Mesenchymal stem cell (in vitro differentiated cells and primary cell): ENCODE measurements at regions not wholly inside any gene's neighbourhood (a gene's known extent, or its start where the extent isn't known, plus 50 kb on each side); places are given as distances from the start of the nearest gene placed in this dataset.

ENCODE experiments used
- DNase-seq: peaks from one replicate; pipeline ENCODE4 v3.0.0-alpha.2; 2013
- H2AFZ ChIP-seq: one replicate; pipeline ENCODE4 v1.6.1; 2013; ENCODE audit warnings: low read depth, mild to moderate bottlenecking, control low read depth, inconsistent platforms, low read length, moderate library complexity
- H2AK5ac ChIP-seq: 2 replicates; pipeline ENCODE4 v1.6.1; 2013; ENCODE audit warnings: low read length, moderate library complexity, mild to moderate bottlenecking, inconsistent platforms; ENCODE audit not compliant: severe bottlenecking
- H2BK120ac ChIP-seq: one replicate; pipeline ENCODE4 v1.6.1; 2013; ENCODE audit warnings: low read depth, mild to moderate bottlenecking, inconsistent platforms, low read length, moderate library complexity
- H2BK12ac ChIP-seq, 2 experiments: one replicate each; pipeline ENCODE4 v1.6.1; 2013; ENCODE audit warnings: inconsistent platforms in 2 of 2, low read length in 2 of 2, mild to moderate bottlenecking in 2 of 2, moderate library complexity in 2 of 2, control low read depth in 1 of 2
- H2BK15ac ChIP-seq: one replicate; pipeline ENCODE4 v1.6.1; 2013; ENCODE audit warnings: mild to moderate bottlenecking, low read depth, inconsistent platforms; ENCODE audit not compliant: poor library complexity, severe bottlenecking
- H2BK5ac ChIP-seq: 2 replicates; pipeline ENCODE4 v1.6.1; 2013; ENCODE audit warnings: low read depth, mild to moderate bottlenecking, low read length, control low read depth, inconsistent platforms; ENCODE audit not compliant: poor library complexity, severe bottlenecking
- H3K14ac ChIP-seq, 2 experiments: one replicate each; pipeline ENCODE4 v1.6.1; 2013; ENCODE audit warnings: inconsistent platforms in 2 of 2, low read length in 2 of 2, control low read depth in 1 of 2, mild to moderate bottlenecking in 1 of 2, moderate library complexity in 1 of 2
- H3K18ac ChIP-seq, 2 experiments: one replicate each; pipeline ENCODE4 v1.6.1; 2013; ENCODE audit warnings: inconsistent platforms in 2 of 2, low read length in 2 of 2, control low read depth in 1 of 2, low read depth in 1 of 2, mild to moderate bottlenecking in 1 of 2
- H3K23ac ChIP-seq, 2 experiments: one replicate each; pipeline ENCODE4 v1.6.1; 2013; ENCODE audit warnings: inconsistent platforms in 2 of 2, low read length in 2 of 2, mild to moderate bottlenecking in 2 of 2, moderate library complexity in 2 of 2, control low read depth in 1 of 2
- H3K27ac ChIP-seq: 2 replicates; pipeline ENCODE4 v1.5.1; 2013; ENCODE audit warnings: mild to moderate bottlenecking, moderate library complexity, low read length, control low read depth, inconsistent platforms; ENCODE audit not compliant: poor library complexity, severe bottlenecking
- H3K27me3 ChIP-seq, 2 experiments: 2 replicates each; pipeline versions ENCODE4 v1.6.1 to v1.7.0; 2013; ENCODE audit warnings: low read length in 2 of 2, mild to moderate bottlenecking in 2 of 2, moderate library complexity in 2 of 2, control low read depth in 1 of 2, inconsistent platforms in 1 of 2; ENCODE audit not compliant: control insufficient read depth in 1 of 2, insufficient read depth in 1 of 2
- H3K36me3 ChIP-seq, 2 experiments: 2 replicates each; pipeline versions ENCODE4 v1.6.1 to v1.7.0; 2013; ENCODE audit warnings: low read length in 2 of 2, control low read depth in 1 of 2, inconsistent platforms in 1 of 2, low read depth in 1 of 2, mild to moderate bottlenecking in 1 of 2; ENCODE audit not compliant: insufficient read depth in 2 of 2, control insufficient read depth in 1 of 2
- H3K4ac ChIP-seq, 2 experiments: one replicate each; pipeline ENCODE4 v1.6.1; 2013; ENCODE audit warnings: inconsistent platforms in 2 of 2, low read length in 2 of 2, mild to moderate bottlenecking in 2 of 2, moderate library complexity in 2 of 2, control low read depth in 1 of 2, low read depth in 1 of 2
- H3K4me1 ChIP-seq: 2 replicates; pipeline ENCODE4 v1.6.1; 2013; ENCODE audit warnings: low read depth, low read length, control low read depth; ENCODE audit not compliant: control insufficient read depth, insufficient read depth
- H3K4me2 ChIP-seq: 2 replicates; pipeline ENCODE4 v1.6.1; 2013; ENCODE audit warnings: low read length, mild to moderate bottlenecking, inconsistent platforms; ENCODE audit not compliant: poor library complexity, severe bottlenecking
- H3K4me3 ChIP-seq, 2 experiments: 2 replicates each; pipeline versions ENCODE4 v1.5.1 to v1.7.0; 2013; ENCODE audit warnings: low read length in 2 of 2, mild to moderate bottlenecking in 2 of 2, control low read depth in 1 of 2, low read depth in 1 of 2; ENCODE audit not compliant: insufficient read depth in 1 of 2
- H3K79me1 ChIP-seq: replicated peaks from 2 replicates; pipeline ENCODE4 v1.6.1; 2013; ENCODE audit warnings: mild to moderate bottlenecking, control low read depth, low read length, inconsistent platforms; ENCODE audit not compliant: poor library complexity, severe bottlenecking
- H3K9ac ChIP-seq: 2 replicates; pipeline ENCODE4 v1.7.0; 2013; ENCODE audit warnings: mild to moderate bottlenecking, low read length, moderate library complexity
- H3K9me3 ChIP-seq: 2 replicates; pipeline ENCODE4 v1.7.0; 2013; ENCODE audit warnings: mild to moderate bottlenecking, low read length; ENCODE audit not compliant: control insufficient read depth
- H4K8ac ChIP-seq: one replicate; pipeline ENCODE4 v1.6.1; 2013; ENCODE audit warnings: inconsistent platforms, mild to moderate bottlenecking, low read length, moderate library complexity
- H4K91ac ChIP-seq: one replicate; pipeline ENCODE4 v1.6.1; 2013; ENCODE audit warnings: mild to moderate bottlenecking, low read length, inconsistent platforms
- WGBS: methylation state at CpG from one replicate; pipeline ENCODE4 v1.1.7; 2013; ENCODE audit warnings: mixed read lengths; 5-methylcytosine and 5-hydroxymethylcytosine counted together

- Histone ChIP-seq H4K91ac (no peak overlapping the region), H3K23ac (no peak overlapping the region), H3K14ac (no peak overlapping the region), H3K36me3 (no peaks in the 10 kb centered on the region), H3K9ac (no peak overlapping the region), H3K18ac (no peak overlapping the region), H3K4me3 (no peak overlapping the region), H2AK5ac (no peak overlapping the region), H3K4me2 (no peak overlapping the region), H3K79me1 (no peaks in the 10 kb centered on the region), H2AFZ (no peak overlapping the region), H4K8ac (no peak overlapping the region), H3K27me3 (no peaks in the 10 kb centered on the region), H2BK5ac (no peak overlapping the region), H2BK12ac (no peak overlapping the region), H3K27ac (no peak overlapping the region), H3K4me1 (no peaks in the 10 kb centered on the region), H3K9me3 (no peaks in the 10 kb centered on the region), H3K4ac (no peak overlapping the region), H2BK15ac (no peak overlapping the region), H2BK120ac (no peak overlapping the region)
- 50% methylated on average over 1 of the region's 3 CpGs for WGBS
- no peak for DNase-seq
Measured at GRCh38 chr2:48844417-48845155, 89.1 kb upstream of the LHCGR start.

- Histone ChIP-seq H2AFZ (no peak overlapping the region), H3K4me1 (no peaks in the 10 kb centered on the region), H3K4ac (no peak overlapping the region), H2BK15ac (no peak overlapping the region), H3K79me1 (no peaks in the 10 kb centered on the region), H3K9me3 (no peaks in the 10 kb centered on the region), H3K23ac (no peak overlapping the region), H3K4me2 (no peak overlapping the region), H3K27me3 (no peaks in the 10 kb centered on the region), H3K18ac (no peak overlapping the region), H2AK5ac (no peak overlapping the region), H4K8ac (no peak overlapping the region), H2BK120ac (no peak overlapping the region), H2BK5ac (no peak overlapping the region), H4K91ac (no peak overlapping the region), H3K9ac (no peak overlapping the region), H3K27ac (no peak overlapping the region), H3K14ac (no peak overlapping the region), H3K36me3 (no peaks in the 10 kb centered on the region), H2BK12ac (no peak overlapping the region), H3K4me3 (no peak overlapping the region)
- 85% methylated on average over 2 of the region's 2 CpGs for WGBS
- no peak for DNase-seq
Measured at GRCh38 chr2:48841126-48841525, 85.6 kb upstream of the LHCGR start.

- Histone ChIP-seq H4K8ac (no peak overlapping the region), H3K4me2 (no peak overlapping the region), H3K27ac (no peak overlapping the region), H2AK5ac (no peak overlapping the region), H2BK5ac (no peak overlapping the region), H3K23ac (no peak overlapping the region), H4K91ac (no peak overlapping the region), H3K4me1 (no peaks in the 10 kb centered on the region), H3K14ac (no peak overlapping the region), H3K36me3 (no peaks in the 10 kb centered on the region), H3K18ac (no peak overlapping the region), H3K4me3 (no peak overlapping the region), H2BK15ac (no peak overlapping the region), H3K79me1 (no peaks in the 10 kb centered on the region), H2BK12ac (no peak overlapping the region), H3K4ac (no peak overlapping the region), H2BK120ac (no peak overlapping the region), H2AFZ (no peak overlapping the region), H3K9me3 (peaks cover 4% of the 10 kb centered on the region), H3K9ac (no peak overlapping the region), H3K27me3 (no peaks in the 10 kb centered on the region)
- WGBS, result 53% methylated on average over 2 of the region's 2 CpGs
- DNase-seq, result no peak
Measured at GRCh38 chr2:48838029-48838428, 82.5 kb upstream of the LHCGR start.

GRCh38 chr2:48829569-48829968, 74.0 kb upstream of the LHCGR start:
- Histone ChIP-seq H3K4me2 (no peak overlapping the region), H3K4me1 (no peaks in the 10 kb centered on the region), H3K14ac (no peak overlapping the region), H3K4ac (no peak overlapping the region), H2BK12ac (no peak overlapping the region), H3K23ac (no peak overlapping the region), H3K18ac (no peak overlapping the region), H4K8ac (no peak overlapping the region), H4K91ac (no peak overlapping the region), H3K27ac (no peak overlapping the region), H2BK15ac (no peak overlapping the region), H3K36me3 (no peaks in the 10 kb centered on the region), H2AFZ (no peak overlapping the region), H2BK120ac (no peak overlapping the region), H3K4me3 (no peak overlapping the region), H3K9ac (no peak overlapping the region), H3K27me3 (no peaks in the 10 kb centered on the region), H2AK5ac (no peak overlapping the region), H3K79me1 (no peaks in the 10 kb centered on the region), H3K9me3 (no peaks in the 10 kb centered on the region), H2BK5ac (no peak overlapping the region)
- no peak for DNase-seq
